PC-3 (cell line): ENCODE measurements at regions not wholly inside any gene's neighbourhood (a gene's known extent, or its start where the extent isn't known, plus 50 kb on each side); places are given as distances from the start of the nearest gene placed in this dataset.
A peak's percentile ranks its signal among the peaks of the same experiment; 100 is the strongest.

Source experiments
- ATAC-seq: fragments of 200-7000 bp; cut with Tn5 transposase; 2 replicates; pipeline ENCODE4 v1.9.1; 2020; ENCODE audit warnings: mild to moderate bottlenecking, moderate library complexity
- BruUV-seq: library from RNA; stranded (reverse); fragments of 400-500 nt; replicated peaks from 2 replicates; lab custom pipeline; 2021; lab: Mats Ljungman, UMichigan
- CTCF ChIA-PET: fragments of 300-600 bp; sonication (Branson Sonifier 250); formaldehyde crosslinking; loops from one replicate; lab custom pipeline; 2022; ENCODE audit warnings: antibody characterized with exemption; lab: Charles Lee
- POLR2A ChIA-PET: fragments of 300-600 bp; sonication (Branson Sonifier 250); formaldehyde crosslinking; loops from one replicate; lab custom pipeline; 2022; ENCODE audit warnings: antibody characterized with exemption; ENCODE audit not compliant: unreplicated experiment; lab: Charles Lee
- DNase-seq: peaks from one replicate; pipeline ENCODE4 v3.0.0-alpha.2; 2015
- H2AFZ ChIP-seq: fragments of 300-600 bp; sonication (generic); 2 replicates; pipeline ENCODE4 v1.6.0; 2016; ENCODE audit warnings: antibody characterized with exemption, low read length
- H3F3A ChIP-seq: fragments of 300-600 bp; sonication (generic); one replicate; pipeline ENCODE4 v1.6.0; 2017; ENCODE audit warnings: antibody characterized with exemption, low read length, control low read depth, mild to moderate bottlenecking; ENCODE audit not compliant: unreplicated experiment
- H3K27ac ChIP-seq: fragments of 300-600 bp; sonication (generic); 2 replicates; pipeline ENCODE4 v1.5.1; 2016; ENCODE audit warnings: mild to moderate bottlenecking, low read length
- H3K27me3 ChIP-seq: fragments of 300-600 bp; sonication (generic); 2 replicates; pipeline ENCODE4 v1.6.1; 2016; ENCODE audit warnings: low read length, mixed read lengths
- H3K36me3 ChIP-seq: fragments of 300-600 bp; sonication (generic); 2 replicates; pipeline ENCODE4 v1.6.1; 2016; ENCODE audit warnings: low read depth, mixed run types, low read length, mixed read lengths
- H3K4me1 ChIP-seq: fragments of 300-600 bp; sonication (generic); 2 replicates; pipeline ENCODE4 v1.5.1; 2016; ENCODE audit warnings: low read length; ENCODE audit not compliant: insufficient read depth
- H3K4me2 ChIP-seq: fragments of 300-600 bp; sonication (generic); 2 replicates; pipeline ENCODE4 v1.6.0; 2016; ENCODE audit warnings: low read length
- H3K4me3 ChIP-seq: fragments of 300-600 bp; sonication (generic); 2 replicates; pipeline ENCODE4 v1.5.1; 2016; ENCODE audit warnings: mild to moderate bottlenecking, low read length, mixed read lengths
- H3K79me2 ChIP-seq: fragments of 300-600 bp; sonication (generic); 2 replicates; pipeline ENCODE4 v1.6.1; 2017; ENCODE audit warnings: low read length, mixed read lengths
- H3K9ac ChIP-seq: fragments of 300-600 bp; sonication (generic); 2 replicates; pipeline ENCODE4 v1.6.0; 2016; ENCODE audit warnings: mild to moderate bottlenecking, low read length
- H3K9me2 ChIP-seq: fragments of 300-600 bp; sonication (generic); replicated peaks from 2 replicates; pipeline ENCODE4 v1.6.1; 2016; ENCODE audit warnings: mixed run types, low read length, mixed read lengths
- H3K9me3 ChIP-seq: fragments of 300-600 bp; sonication (generic); 2 replicates; pipeline ENCODE4 v1.6.1; 2016; ENCODE audit warnings: low read length, mixed read lengths
- H4K20me1 ChIP-seq: fragments of 300-600 bp; sonication (generic); 2 replicates; pipeline ENCODE4 v1.6.1; 2016; ENCODE audit warnings: low read length, mixed read lengths
- EZH2 ChIP-seq: fragments of 300-600 bp; sonication (generic); IDR thresholded peaks from one replicate; pipeline ENCODE4 v1.6.1; 2017; ENCODE audit warnings: antibody characterized with exemption, mild to moderate bottlenecking, low read length; ENCODE audit not compliant: unreplicated experiment
- EZH2phosphoT487 ChIP-seq: fragments of 300-600 bp; sonication (generic); IDR thresholded peaks from 2 replicates; pipeline ENCODE4 v1.6.1; 2018; ENCODE audit warnings: mild to moderate bottlenecking, antibody characterized with exemption, low read length, borderline replicate concordance
- intact Hi-C: fragments of 100-400 bp; cut with micrococcal nuclease; formaldehyde crosslinking; loops from 2 replicates; pipeline ENCODE4 v1.9.0; 2023
- TF ChIP-seq, protein P1 (sequence below): fragments of 300-600 bp; sonication (generic); conservative IDR thresholded peaks from 2 replicates; pipeline ENCODE4 v1.5.1; 2017; ENCODE audit warnings: antibody characterized with exemption, low read depth, mild to moderate bottlenecking, low read length

GRCh38 chr18:34647251-34647650, 62.8 kb upstream of the DTNA start:
- Histone ChIP-seq H3K9me3 (no peaks in the 10 kb centered on the region), H3K9ac (no peak overlapping the region), H3K4me1 (peaks cover 22% of the 10 kb centered on the region), H3K4me3 (no peak overlapping the region), H3K79me2 (no peaks in the 10 kb centered on the region), H3F3A (no peaks in the 10 kb centered on the region), H2AFZ (no peak overlapping the region), H4K20me1 (no peaks in the 10 kb centered on the region), H3K27ac (no peak overlapping the region), H3K4me2 (no peak overlapping the region), H3K27me3 (no peaks in the 10 kb centered on the region), H3K36me3 (no peaks in the 10 kb centered on the region), H3K9me2 (no peaks in the 10 kb centered on the region)
- intact Hi-C loops = no loop called here
- ATAC-seq (no peak), DNase-seq (no peak)
- ChIA-PET CTCF (no interaction called here), POLR2A (no interaction called here)
- BruUV-seq = no TSS peak
- TF ChIP-seq EZH2phosphoT487 (no peak), EZH2 (no peak)
- TF ChIP-seq, protein P1, sequence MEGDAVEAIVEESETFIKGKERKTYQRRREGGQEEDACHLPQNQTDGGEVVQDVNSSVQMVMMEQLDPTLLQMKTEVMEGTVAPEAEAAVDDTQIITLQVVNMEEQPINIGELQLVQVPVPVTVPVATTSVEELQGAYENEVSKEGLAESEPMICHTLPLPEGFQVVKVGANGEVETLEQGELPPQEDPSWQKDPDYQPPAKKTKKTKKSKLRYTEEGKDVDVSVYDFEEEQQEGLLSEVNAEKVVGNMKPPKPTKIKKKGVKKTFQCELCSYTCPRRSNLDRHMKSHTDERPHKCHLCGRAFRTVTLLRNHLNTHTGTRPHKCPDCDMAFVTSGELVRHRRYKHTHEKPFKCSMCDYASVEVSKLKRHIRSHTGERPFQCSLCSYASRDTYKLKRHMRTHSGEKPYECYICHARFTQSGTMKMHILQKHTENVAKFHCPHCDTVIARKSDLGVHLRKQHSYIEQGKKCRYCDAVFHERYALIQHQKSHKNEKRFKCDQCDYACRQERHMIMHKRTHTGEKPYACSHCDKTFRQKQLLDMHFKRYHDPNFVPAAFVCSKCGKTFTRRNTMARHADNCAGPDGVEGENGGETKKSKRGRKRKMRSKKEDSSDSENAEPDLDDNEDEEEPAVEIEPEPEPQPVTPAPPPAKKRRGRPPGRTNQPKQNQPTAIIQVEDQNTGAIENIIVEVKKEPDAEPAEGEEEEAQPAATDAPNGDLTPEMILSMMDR = no peak

GRCh38 chr18:34648269-34648985, 61.7 kb upstream of the DTNA start:
- no peak for TF ChIP-seq EZH2
- no peak for TF ChIP-seq EZH2phosphoT487
- TF ChIP-seq, protein P1 = no peak
- CTCF ChIA-PET = no interaction called here
- POLR2A ChIA-PET = no interaction called here
- Histone ChIP-seq H3K27me3 (no peaks in the 10 kb centered on the region), H4K20me1 (no peaks in the 10 kb centered on the region), H3K27ac (no peak overlapping the region), H3K36me3 (no peaks in the 10 kb centered on the region), H3F3A (no peaks in the 10 kb centered on the region), H3K4me3 (no peak overlapping the region), H3K4me1 (peaks cover 22% of the 10 kb centered on the region), H3K4me2 (no peak overlapping the region), H3K9me2 (no peaks in the 10 kb centered on the region), H3K9me3 (no peaks in the 10 kb centered on the region), H3K9ac (no peak overlapping the region), H3K79me2 (no peaks in the 10 kb centered on the region), H2AFZ (no peak overlapping the region)
- BruUV-seq = no TSS peak
- DNase-seq (no peak), ATAC-seq (no peak)
- intact Hi-C loops = no loop called here

- no peaks in the 10 kb centered on the region for H4K20me1 ChIP-seq
- no peaks in the 10 kb centered on the region for H3K36me3 ChIP-seq
- no peak overlapping the region for H3K4me3 ChIP-seq
- no peaks in the 10 kb centered on the region for H3K79me2 ChIP-seq
- no peak overlapping the region for H2AFZ ChIP-seq
- H3K27ac ChIP-seq = no peak overlapping the region
- POLR2A ChIA-PET = no interaction called here
- BruUV-seq = no TSS peak
- no peaks in the 10 kb centered on the region for H3F3A ChIP-seq
- ATAC-seq (no peak), DNase-seq (no peak)
- no peaks in the 10 kb centered on the region for H3K27me3 ChIP-seq
- CTCF ChIA-PET = no interaction called here
- TF ChIP-seq, protein P1 = no peak
- no peak for TF ChIP-seq EZH2phosphoT487
- TF ChIP-seq EZH2 = no peak
- intact Hi-C loops = no loop called here
- H3K9me3 ChIP-seq = no peaks in the 10 kb centered on the region
- H3K9ac ChIP-seq = no peak overlapping the region
- peaks cover 22% of the 10 kb centered on the region for H3K4me1 ChIP-seq
- H3K4me2 ChIP-seq = peak overlapping the region; percentile 64; the same call in 1 of the 2 replicates
- H3K9me2 ChIP-seq = no peaks in the 10 kb centered on the region
These were observed 61.0 kb upstream of the DTNA start for GRCh38 chr18:34649080-34649479.
